ENCODE measurements at regions not wholly inside any gene's neighbourhood (a gene's known extent, or its start where the extent isn't known, plus 50 kb on each side); places are given as distances from the start of the nearest gene placed in this dataset.
"Not testable (repeated sequence)": the region's sequence is repeated elsewhere in the genome, so short reads cannot be mapped to it uniquely, and the experiment has no call there.

- DNase-seq = peak in 1 of 4 donors; percentile 8
- peak; percentile 40 for ATAC-seq
- Histone ChIP-seq H3K4me1 (no peaks in the 10 kb centered on the region), H3K36me3 (no peaks in the 10 kb centered on the region), H3K27me3 (no peaks in the 10 kb centered on the region), H3K4me3 (no peak overlapping the region), H3K27ac (no peak overlapping the region), H3K9me3 (peaks cover 0 to 2% of the 10 kb centered on the region in 2 donors)
- intact Hi-C loops (cut with DNase I) = no loop called here
- TF ChIP-seq, protein P1, sequence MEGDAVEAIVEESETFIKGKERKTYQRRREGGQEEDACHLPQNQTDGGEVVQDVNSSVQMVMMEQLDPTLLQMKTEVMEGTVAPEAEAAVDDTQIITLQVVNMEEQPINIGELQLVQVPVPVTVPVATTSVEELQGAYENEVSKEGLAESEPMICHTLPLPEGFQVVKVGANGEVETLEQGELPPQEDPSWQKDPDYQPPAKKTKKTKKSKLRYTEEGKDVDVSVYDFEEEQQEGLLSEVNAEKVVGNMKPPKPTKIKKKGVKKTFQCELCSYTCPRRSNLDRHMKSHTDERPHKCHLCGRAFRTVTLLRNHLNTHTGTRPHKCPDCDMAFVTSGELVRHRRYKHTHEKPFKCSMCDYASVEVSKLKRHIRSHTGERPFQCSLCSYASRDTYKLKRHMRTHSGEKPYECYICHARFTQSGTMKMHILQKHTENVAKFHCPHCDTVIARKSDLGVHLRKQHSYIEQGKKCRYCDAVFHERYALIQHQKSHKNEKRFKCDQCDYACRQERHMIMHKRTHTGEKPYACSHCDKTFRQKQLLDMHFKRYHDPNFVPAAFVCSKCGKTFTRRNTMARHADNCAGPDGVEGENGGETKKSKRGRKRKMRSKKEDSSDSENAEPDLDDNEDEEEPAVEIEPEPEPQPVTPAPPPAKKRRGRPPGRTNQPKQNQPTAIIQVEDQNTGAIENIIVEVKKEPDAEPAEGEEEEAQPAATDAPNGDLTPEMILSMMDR (IDR thresholded peaks at IDR 0.05) = no peak
Measured at GRCh38 chr6:121951918-121952379, 447.5 kb upstream of the HSF2 start.

DNA sequence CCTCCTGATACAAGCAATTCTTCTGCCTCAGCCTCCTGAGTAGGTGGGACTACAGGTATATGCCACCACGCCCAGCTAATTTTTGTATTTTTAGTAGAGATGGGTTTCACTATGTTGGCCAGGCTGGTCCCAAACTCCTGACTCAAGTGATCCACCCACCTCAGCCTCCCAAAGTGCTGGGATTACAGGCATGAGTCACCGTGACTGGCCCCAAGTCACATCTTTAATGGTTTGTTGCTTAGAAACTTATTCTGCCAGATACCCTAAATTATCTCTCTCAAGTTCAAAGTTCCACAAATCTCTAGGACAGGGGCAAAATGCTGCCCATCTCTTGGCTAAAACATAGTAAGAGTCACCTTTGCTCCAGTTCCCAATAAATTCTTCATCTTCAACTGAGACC is 444.1 kb upstream of the HSF2 start:
- intact Hi-C loops (cut with DNase I); H3K27me3 ChIP-seq; ATAC-seq; H3K36me3 ChIP-seq; DNase-seq; H3K4me3 ChIP-seq; H3K27ac ChIP-seq; H3K9me3 ChIP-seq; H3K4me1 ChIP-seq: not testable (repeated sequence)

GRCh38 chr6:121956782-121957181 is 442.7 kb upstream of the HSF2 start:
- DNase-seq (no peak), ATAC-seq (no peak)
- H3K4me1 ChIP-seq = no peaks in the 10 kb centered on the region
- H3K9me3 ChIP-seq = peaks cover 0 to 2% of the 10 kb centered on the region in 2 donors
- no peaks in the 10 kb centered on the region for H3K36me3 ChIP-seq
- TF ChIP-seq, protein P1 (IDR thresholded peaks at IDR 0.05) = no peak
- no peaks in the 10 kb centered on the region for H3K27me3 ChIP-seq
- intact Hi-C loops (cut with DNase I) = no loop called here
- H3K4me3 ChIP-seq = no peak overlapping the region
- H3K27ac ChIP-seq = no peak overlapping the region

GRCh38 chr6:121959501-121959900 is 440.0 kb upstream of the HSF2 start:
- TF ChIP-seq, protein P1 (IDR thresholded peaks at IDR 0.05) = no peak
- Histone ChIP-seq H3K27ac (no peak overlapping the region), H3K36me3 (no peaks in the 10 kb centered on the region), H3K4me3 (no peak overlapping the region), H3K9me3 (peaks cover 0 to 2% of the 10 kb centered on the region in 2 donors), H3K4me1 (no peaks in the 10 kb centered on the region), H3K27me3 (no peaks in the 10 kb centered on the region)
- intact Hi-C loops (cut with DNase I) = no loop called here
- ATAC-seq = no peak
- DNase-seq = no peak

DNA sequence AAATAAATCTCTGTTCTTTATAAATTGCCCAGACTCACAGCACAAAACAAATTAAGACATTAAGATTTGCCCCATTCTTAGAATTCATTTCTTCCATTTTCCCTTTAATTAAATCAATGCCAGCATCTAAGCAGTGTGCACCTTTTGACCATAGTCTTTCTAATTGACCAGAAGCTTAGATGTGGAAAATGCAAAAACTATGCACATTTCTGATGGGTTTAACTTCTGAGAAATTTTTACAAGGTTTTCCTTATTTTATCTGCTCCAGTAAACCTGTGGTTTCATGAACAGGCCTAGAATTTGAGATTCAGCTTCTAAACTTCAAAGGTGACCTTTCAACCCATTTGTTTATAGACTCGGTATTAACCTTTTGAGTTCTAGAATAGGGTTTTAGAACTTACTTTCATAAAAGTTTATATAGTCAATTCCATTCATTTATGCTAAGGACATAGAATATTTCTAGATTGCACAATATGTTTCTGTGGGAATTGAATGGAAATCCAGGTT is 437.8 kb upstream of the HSF2 start:
- no peak overlapping the region for H3K4me3 ChIP-seq
- H3K27ac ChIP-seq = no peak overlapping the region
- DNase-seq = no peak
- H3K36me3 ChIP-seq = no peaks in the 10 kb centered on the region
- no peaks in the 10 kb centered on the region for H3K27me3 ChIP-seq
- intact Hi-C loops (cut with DNase I) = no loop called here
- H3K9me3 ChIP-seq = no peaks in the 10 kb centered on the region
- ATAC-seq = no peak
- TF ChIP-seq, protein P1 (IDR thresholded peaks at IDR 0.05) = no peak
- no peaks in the 10 kb centered on the region for H3K4me1 ChIP-seq

GRCh38 chr6:121963826-121964225 is 435.6 kb upstream of the HSF2 start:
- H3K4me1 ChIP-seq = no peaks in the 10 kb centered on the region
- DNase-seq (no peak), ATAC-seq (no peak)
- no peak overlapping the region for H3K4me3 ChIP-seq
- no peaks in the 10 kb centered on the region for H3K36me3 ChIP-seq
- no peaks in the 10 kb centered on the region for H3K9me3 ChIP-seq
- TF ChIP-seq, protein P1 (IDR thresholded peaks at IDR 0.05) = no peak
- no peak overlapping the region for H3K27ac ChIP-seq
- intact Hi-C loops (cut with DNase I) = no loop called here
- H3K27me3 ChIP-seq = no peaks in the 10 kb centered on the region

All from left lung (tissue), 4 donors.